ENCODE measurements at regions not wholly inside any gene's neighbourhood (a gene's known extent, or its start where the extent isn't known, plus 50 kb on each side); places are given as distances from the start of the nearest gene placed in this dataset.

- 85 to 97% (median 86%) methylated on average over 1 of the region's 1 CpG for WGBS, 3 donors
- Histone ChIP-seq H3K4me3 (no peak overlapping the region), H3K4me1 (ENCODE audit: insufficient read depth) (no peaks in the 10 kb centered on the region), H3K36me3 (no peaks in the 10 kb centered on the region), H3K27me3 (no peaks in the 10 kb centered on the region), H3K27ac (no peak overlapping the region), H3K9me3 (no peaks in the 10 kb centered on the region)
- TF ChIP-seq EP300 (IDR thresholded peaks at IDR 0.05): no peak
- TF ChIP-seq, protein P1, sequence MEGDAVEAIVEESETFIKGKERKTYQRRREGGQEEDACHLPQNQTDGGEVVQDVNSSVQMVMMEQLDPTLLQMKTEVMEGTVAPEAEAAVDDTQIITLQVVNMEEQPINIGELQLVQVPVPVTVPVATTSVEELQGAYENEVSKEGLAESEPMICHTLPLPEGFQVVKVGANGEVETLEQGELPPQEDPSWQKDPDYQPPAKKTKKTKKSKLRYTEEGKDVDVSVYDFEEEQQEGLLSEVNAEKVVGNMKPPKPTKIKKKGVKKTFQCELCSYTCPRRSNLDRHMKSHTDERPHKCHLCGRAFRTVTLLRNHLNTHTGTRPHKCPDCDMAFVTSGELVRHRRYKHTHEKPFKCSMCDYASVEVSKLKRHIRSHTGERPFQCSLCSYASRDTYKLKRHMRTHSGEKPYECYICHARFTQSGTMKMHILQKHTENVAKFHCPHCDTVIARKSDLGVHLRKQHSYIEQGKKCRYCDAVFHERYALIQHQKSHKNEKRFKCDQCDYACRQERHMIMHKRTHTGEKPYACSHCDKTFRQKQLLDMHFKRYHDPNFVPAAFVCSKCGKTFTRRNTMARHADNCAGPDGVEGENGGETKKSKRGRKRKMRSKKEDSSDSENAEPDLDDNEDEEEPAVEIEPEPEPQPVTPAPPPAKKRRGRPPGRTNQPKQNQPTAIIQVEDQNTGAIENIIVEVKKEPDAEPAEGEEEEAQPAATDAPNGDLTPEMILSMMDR (IDR thresholded peaks at IDR 0.05): no peak
- TF ChIP-seq POLR2A (IDR thresholded peaks at IDR 0.05): no peak
- intact Hi-C loops (cut with DNase I): no loop called here
- no peak for DNase-seq
These were observed 304.1 kb upstream of the HAND2 start for GRCh38 chr4:173834151-173834550.

- Histone ChIP-seq H3K36me3 (no peaks in the 10 kb centered on the region), H3K9me3 (no peaks in the 10 kb centered on the region), H3K27me3 (no peaks in the 10 kb centered on the region), H3K4me1 (ENCODE audit: insufficient read depth) (no peaks in the 10 kb centered on the region), H3K27ac (no peak overlapping the region), H3K4me3 (no peak overlapping the region)
- DNase-seq: no peak
- TF ChIP-seq, protein P1 (IDR thresholded peaks at IDR 0.05): no peak
- TF ChIP-seq EP300 (IDR thresholded peaks at IDR 0.05): no peak
- no peak for TF ChIP-seq POLR2A (IDR thresholded peaks at IDR 0.05)
- intact Hi-C loops (cut with DNase I): no loop called here
- 95 to 97% (median 96%) methylated on average over 4 of the region's 4 CpGs for WGBS, 3 donors
These were observed 299.5 kb upstream of the HAND2 start for GRCh38 chr4:173829565-173829964.

GRCh38 chr4:173827707-173828106 is 297.7 kb upstream of the HAND2 start:
- WGBS, 3 donors: 21 to 31% (median 28%) methylated on average over 2 of the region's 2 CpGs
- Histone ChIP-seq H3K27ac (no peak overlapping the region), H3K4me3 (no peak overlapping the region), H3K9me3 (no peaks in the 10 kb centered on the region), H3K4me1 (ENCODE audit: insufficient read depth) (no peaks in the 10 kb centered on the region), H3K27me3 (no peaks in the 10 kb centered on the region), H3K36me3 (no peaks in the 10 kb centered on the region)
- DNase-seq: no peak
- no peak for TF ChIP-seq POLR2A (IDR thresholded peaks at IDR 0.05)
- no peak for TF ChIP-seq EP300 (IDR thresholded peaks at IDR 0.05)
- intact Hi-C loops (cut with DNase I): no loop called here

DNA sequence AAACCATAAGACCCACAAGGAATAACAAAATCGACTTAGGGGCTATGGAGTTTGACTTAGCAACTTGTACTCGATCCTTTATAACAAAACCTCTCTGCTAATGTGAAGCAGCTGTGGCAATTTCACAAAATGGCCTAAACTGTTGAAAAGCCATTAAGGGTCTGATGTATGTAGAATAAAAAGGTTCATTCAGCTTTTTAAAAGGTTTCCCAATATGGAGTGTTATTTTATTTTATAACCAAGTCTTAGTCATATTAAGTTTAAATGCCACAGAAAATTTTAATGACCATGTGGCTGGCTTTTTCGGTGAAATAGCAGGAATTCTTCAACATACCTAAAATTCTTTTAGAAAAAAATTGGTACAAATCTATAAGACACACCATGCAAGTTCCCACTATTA is 291.8 kb upstream of the HAND2 start:
- intact Hi-C loops (cut with DNase I): no loop called here
- 30 to 40% (median 32%) methylated on average over 3 of the region's 3 CpGs for WGBS, 3 donors

DNA sequence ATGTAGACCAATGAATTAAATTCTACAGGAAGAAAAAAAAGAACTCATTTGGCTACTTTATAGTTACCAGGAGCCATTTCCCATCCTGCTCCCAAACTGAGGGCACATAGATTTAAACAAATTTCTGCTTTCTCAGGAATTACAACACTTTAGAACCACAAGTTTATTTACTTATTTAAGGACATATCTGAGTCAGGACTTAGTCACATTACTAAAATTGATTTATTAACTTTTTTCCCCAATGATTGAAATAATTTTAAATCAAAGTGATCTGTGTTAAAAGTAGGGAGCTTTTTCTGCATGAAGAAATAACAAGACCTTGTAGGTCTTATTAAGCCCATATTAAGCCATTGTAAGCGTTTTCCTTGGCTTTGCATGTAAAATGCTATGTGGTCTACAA is 291.0 kb upstream of the HAND2 start:
- TF ChIP-seq EP300 (IDR thresholded peaks at IDR 0.05) (no peak), POLR2A (IDR thresholded peaks at IDR 0.05) (no peak)
- TF ChIP-seq, protein P1 (IDR thresholded peaks at IDR 0.05): no peak
- no peaks in the 10 kb centered on the region for H3K27me3 ChIP-seq
- DNase-seq: no peak
- H3K36me3 ChIP-seq: no peaks in the 10 kb centered on the region
- no peaks in the 10 kb centered on the region for H3K9me3 ChIP-seq
- H3K4me3 ChIP-seq: no peak overlapping the region
- no peak overlapping the region for H3K27ac ChIP-seq
- WGBS, 3 donors: 20 to 40% (median 22%) methylated on average over 1 of the region's 1 CpG
- no peaks in the 10 kb centered on the region for H3K4me1 ChIP-seq (ENCODE audit: insufficient read depth)
- intact Hi-C loops (cut with DNase I): no loop called here

More for the DNA sequence above, 291.8 kb upstream of the HAND2 start:
- no peaks in the 10 kb centered on the region for H3K27me3 ChIP-seq
- TF ChIP-seq POLR2A (IDR thresholded peaks at IDR 0.05): no peak
- TF ChIP-seq, protein P1 (IDR thresholded peaks at IDR 0.05): no peak
- H3K4me1 ChIP-seq (ENCODE audit: insufficient read depth): no peaks in the 10 kb centered on the region
- DNase-seq: no peak
- H3K27ac ChIP-seq: no peak overlapping the region
- H3K9me3 ChIP-seq: no peaks in the 10 kb centered on the region
- no peaks in the 10 kb centered on the region for H3K36me3 ChIP-seq
- no peak overlapping the region for H3K4me3 ChIP-seq
